Common myeloid progenitor, CD34-positive (primary cell): ENCODE measurements at regions not wholly inside any gene's neighbourhood (a gene's known extent, or its start where the extent isn't known, plus 50 kb on each side); places are given as distances from the start of the nearest gene placed in this dataset.

Source experiments
- CTCF ChIA-PET: fragments of 350-600 bp; sonication (Branson Sonifier 250); formaldehyde crosslinking; loops from one replicate; lab custom pipeline; 2021; ENCODE audit warnings: antibody characterized with exemption; lab: Charles Lee
- POLR2A ChIA-PET: fragments of 350-600 bp; sonication (Branson Sonifier 250); formaldehyde crosslinking; loops from one replicate; lab custom pipeline; 2021; ENCODE audit warnings: antibody characterized with exemption; lab: Charles Lee
- DNase-seq, 3 donors: peaks; one replicate each; pipeline versions ENCODE4 v3.0.0 to v3.0.0-alpha.2; 2013
- H3K27ac ChIP-seq, 2 experiments: 1 replicate in 1 of 2; 2 replicates in 1 of 2; pipeline ENCODE4 v1.7.0; 2013; ENCODE audit warnings: inconsistent platforms in 2 of 2, low read length in 2 of 2, mild to moderate bottlenecking in 2 of 2, low read depth in 1 of 2, moderate library complexity in 1 of 2; ENCODE audit not compliant: severe bottlenecking in 2 of 2, insufficient read depth in 1 of 2, poor library complexity in 1 of 2
- H3K27me3 ChIP-seq, 5 experiments: replicated peaks in 2 of 5; 1 replicate in 3 of 5; 2 replicates in 2 of 5; pipeline versions ENCODE4 v1.6.1 to v1.7.0; 2013; ENCODE audit warnings: low read length in 4 of 5, mild to moderate bottlenecking in 2 of 5, moderate library complexity in 2 of 5, inconsistent platforms in 1 of 5; ENCODE audit not compliant: insufficient read depth in 5 of 5, control insufficient read depth in 4 of 5
- H3K36me3 ChIP-seq, 4 experiments: 1 replicate in 2 of 4; 2 replicates in 2 of 4; pipeline versions ENCODE4 v1.6.1 to v1.7.0; 2013; ENCODE audit warnings: low read length in 3 of 4, control low read depth in 1 of 4, mild to moderate bottlenecking in 1 of 4; ENCODE audit not compliant: control insufficient read depth in 4 of 4, insufficient read depth in 4 of 4
- H3K4me1 ChIP-seq, 4 experiments: 1 replicate in 3 of 4; 2 replicates in 1 of 4; pipeline versions ENCODE4 v1.6.1 to v1.7.1; 2013; ENCODE audit warnings: low read length in 3 of 4, mild to moderate bottlenecking in 3 of 4, control low read depth in 1 of 4, inconsistent platforms in 1 of 4, moderate library complexity in 1 of 4; ENCODE audit not compliant: control insufficient read depth in 4 of 4, insufficient read depth in 4 of 4; ENCODE audit errors: control extremely low read depth in 1 of 4
- H3K4me3 ChIP-seq, 7 experiments: 1 replicate in 4 of 7; 2 replicates in 3 of 7; pipeline versions ENCODE4 v1.5.1 to v1.7.0; 2013; ENCODE audit warnings: mild to moderate bottlenecking in 7 of 7, low read length in 6 of 7, moderate library complexity in 6 of 7, inconsistent platforms in 2 of 7, low read depth in 2 of 7, control low read depth in 1 of 7; ENCODE audit not compliant: insufficient read depth in 4 of 7, control insufficient read depth in 1 of 7; ENCODE audit errors: extremely low read depth in 1 of 7
- H3K9me3 ChIP-seq, 5 experiments: 1 replicate in 4 of 5; 2 replicates in 1 of 5; pipeline versions ENCODE4 v1.6.1 to v1.7.1; 2013; ENCODE audit warnings: low read length in 4 of 5, mild to moderate bottlenecking in 2 of 5, inconsistent platforms in 1 of 5, low read depth in 1 of 5, moderate library complexity in 1 of 5; ENCODE audit not compliant: control insufficient read depth in 4 of 5, insufficient read depth in 2 of 5; ENCODE audit errors: control extremely low read depth in 1 of 5
- WGBS: methylation state at CpG from one replicate; pipeline ENCODE4 v1.1.5; 2013; ENCODE audit not compliant: insufficient coverage; 5-methylcytosine and 5-hydroxymethylcytosine counted together

GRCh38 chrX:30156880-30157560, 58.3 kb upstream of the MAGEB2 start:
- ChIA-PET CTCF (no interaction called here), POLR2A (no interaction called here)
- no peaks in the 10 kb centered on the region for H3K9me3 ChIP-seq
- H3K27ac ChIP-seq = no peak overlapping the region
- H3K4me1 ChIP-seq = no peaks in the 10 kb centered on the region
- H3K4me3 ChIP-seq = no peak overlapping the region
- no CpG with 5 or more reads among the region's 4 CpGs for WGBS
- H3K36me3 ChIP-seq = no peaks in the 10 kb centered on the region
- DNase-seq = no peak
- H3K27me3 ChIP-seq = peaks cover 0 to 2% (median 0%) of the 10 kb centered on the region in 5 experiments

GRCh38 chrX:30161043-30161442, 54.3 kb upstream of the MAGEB2 start:
- no peak overlapping the region for H3K27ac ChIP-seq
- no peaks in the 10 kb centered on the region for H3K4me1 ChIP-seq
- ChIA-PET CTCF (no interaction called here), POLR2A (no interaction called here)
- H3K36me3 ChIP-seq = no peaks in the 10 kb centered on the region
- H3K9me3 ChIP-seq = no peaks in the 10 kb centered on the region
- peaks cover 0 to 4% (median 0%) of the 10 kb centered on the region in 5 experiments for H3K27me3 ChIP-seq
- peak in 1 of 3 donors; percentile 11 for DNase-seq
- H3K4me3 ChIP-seq = no peak overlapping the region
- WGBS = no CpG with 5 or more reads among the region's 3 CpGs
